ENCODE measurements at regions not wholly inside any gene's neighbourhood (a gene's known extent, or its start where the extent isn't known, plus 50 kb on each side); places are given as distances from the start of the nearest gene placed in this dataset.

DNA sequence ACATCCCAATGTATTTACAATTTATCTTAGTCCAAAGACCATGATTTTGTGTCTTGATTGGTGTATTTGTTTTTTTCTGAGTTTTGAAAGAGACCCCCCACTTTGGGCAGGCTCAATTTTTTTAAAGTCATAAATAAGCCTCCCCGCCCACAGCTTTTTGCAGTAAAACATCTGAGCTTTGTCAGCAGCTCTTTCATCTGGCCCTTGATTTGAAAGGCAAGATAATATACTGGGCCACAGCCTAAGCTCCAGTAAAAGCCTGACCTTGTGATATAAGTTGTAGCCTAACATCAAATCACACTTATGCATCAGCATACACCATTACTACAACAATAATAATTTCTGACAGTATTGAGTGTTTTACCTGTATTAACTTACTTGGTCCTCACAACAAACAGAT lies 51.3 kb upstream of the SERTAD2 start:
- TF ChIP-seq POLR2AphosphoS5 (IDR thresholded peaks at IDR 0.05; ENCODE audit: low read depth, low read length) = no peak
- TF ChIP-seq ZNF629 (CRISPR knock-in tag; conservative IDR thresholded peaks at IDR 0.05) = no peak

Data from HepG2 (cell line).